ENCODE measurements at regions not wholly inside any gene's neighbourhood (a gene's known extent, or its start where the extent isn't known, plus 50 kb on each side); places are given as distances from the start of the nearest gene placed in this dataset.

GRCh38 chr14:71324767-71325272 lies 417.6 kb downstream of the PCNX1 start (continued):
- TF ChIP-seq, protein P1, sequence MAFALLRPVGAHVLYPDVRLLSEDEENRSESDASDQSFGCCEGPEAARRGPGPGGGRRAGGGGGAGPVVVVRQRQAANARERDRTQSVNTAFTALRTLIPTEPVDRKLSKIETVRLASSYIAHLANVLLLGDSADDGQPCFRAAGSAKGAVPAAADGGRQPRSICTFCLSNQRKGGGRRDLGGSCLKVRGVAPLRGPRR (CRISPR knock-in tag; IDR thresholded peaks at IDR 0.05), result no peak
- no peak for TF ChIP-seq CUX1 (CRISPR knock-in tag; IDR thresholded peaks at IDR 0.05)
- TF ChIP-seq, protein P2, sequence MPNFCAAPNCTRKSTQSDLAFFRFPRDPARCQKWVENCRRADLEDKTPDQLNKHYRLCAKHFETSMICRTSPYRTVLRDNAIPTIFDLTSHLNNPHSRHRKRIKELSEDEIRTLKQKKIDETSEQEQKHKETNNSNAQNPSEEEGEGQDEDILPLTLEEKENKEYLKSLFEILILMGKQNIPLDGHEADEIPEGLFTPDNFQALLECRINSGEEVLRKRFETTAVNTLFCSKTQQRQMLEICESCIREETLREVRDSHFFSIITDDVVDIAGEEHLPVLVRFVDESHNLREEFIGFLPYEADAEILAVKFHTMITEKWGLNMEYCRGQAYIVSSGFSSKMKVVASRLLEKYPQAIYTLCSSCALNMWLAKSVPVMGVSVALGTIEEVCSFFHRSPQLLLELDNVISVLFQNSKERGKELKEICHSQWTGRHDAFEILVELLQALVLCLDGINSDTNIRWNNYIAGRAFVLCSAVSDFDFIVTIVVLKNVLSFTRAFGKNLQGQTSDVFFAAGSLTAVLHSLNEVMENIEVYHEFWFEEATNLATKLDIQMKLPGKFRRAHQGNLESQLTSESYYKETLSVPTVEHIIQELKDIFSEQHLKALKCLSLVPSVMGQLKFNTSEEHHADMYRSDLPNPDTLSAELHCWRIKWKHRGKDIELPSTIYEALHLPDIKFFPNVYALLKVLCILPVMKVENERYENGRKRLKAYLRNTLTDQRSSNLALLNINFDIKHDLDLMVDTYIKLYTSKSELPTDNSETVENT (CRISPR knock-in tag; IDR thresholded peaks at IDR 0.05), result no peak
- no peak for TF ChIP-seq SETDB1 (IDR thresholded peaks at IDR 0.05; ENCODE audit: low read length)
- no peak for TF ChIP-seq RB1 (IDR thresholded peaks at IDR 0.05; ENCODE audit: low read depth)
- TF ChIP-seq, protein P3, sequence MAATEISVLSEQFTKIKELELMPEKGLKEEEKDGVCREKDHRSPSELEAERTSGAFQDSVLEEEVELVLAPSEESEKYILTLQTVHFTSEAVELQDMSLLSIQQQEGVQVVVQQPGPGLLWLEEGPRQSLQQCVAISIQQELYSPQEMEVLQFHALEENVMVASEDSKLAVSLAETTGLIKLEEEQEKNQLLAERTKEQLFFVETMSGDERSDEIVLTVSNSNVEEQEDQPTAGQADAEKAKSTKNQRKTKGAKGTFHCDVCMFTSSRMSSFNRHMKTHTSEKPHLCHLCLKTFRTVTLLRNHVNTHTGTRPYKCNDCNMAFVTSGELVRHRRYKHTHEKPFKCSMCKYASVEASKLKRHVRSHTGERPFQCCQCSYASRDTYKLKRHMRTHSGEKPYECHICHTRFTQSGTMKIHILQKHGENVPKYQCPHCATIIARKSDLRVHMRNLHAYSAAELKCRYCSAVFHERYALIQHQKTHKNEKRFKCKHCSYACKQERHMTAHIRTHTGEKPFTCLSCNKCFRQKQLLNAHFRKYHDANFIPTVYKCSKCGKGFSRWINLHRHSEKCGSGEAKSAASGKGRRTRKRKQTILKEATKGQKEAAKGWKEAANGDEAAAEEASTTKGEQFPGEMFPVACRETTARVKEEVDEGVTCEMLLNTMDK (IDR thresholded peaks at IDR 0.05; ENCODE audit: borderline replicate concordance, insufficient read depth, low read depth, low read length, poor library complexity, severe bottlenecking), result no peak
- TF ChIP-seq SMAD1 (IDR thresholded peaks at IDR 0.05; ENCODE audit: low read depth, low read length, partially characterized antibody), result no peak
- TF ChIP-seq MAZ (CRISPR knock-in tag; conservative IDR thresholded peaks at IDR 0.05 in 1 of 2, IDR thresholded peaks at IDR 0.05 in 1 of 2), result 0 out of 4 replicates have a peak, but pooled peaks of 1 of the 2 experiments have one; percentile 19
- TF ChIP-seq ATF7 (IDR thresholded peaks at IDR 0.05), result peak; percentile 29; the same call in 1 of the 2 replicates
- no peak for TF ChIP-seq BRCA1 (IDR thresholded peaks at IDR 0.05)
- no peak for TF ChIP-seq BRCA1 (CRISPR knock-in tag; IDR thresholded peaks at IDR 0.05)
- TF ChIP-seq ZZZ3 (IDR thresholded peaks at IDR 0.05), result no peak
- peak; percentile 78 for TF ChIP-seq ZEB2 (IDR thresholded peaks at IDR 0.05)
- peak; percentile 71 to 77 for TF ChIP-seq KDM1A (IDR thresholded peaks at IDR 0.05)

Data from K562 (cell line).